Mucosa of stomach (tissue), 1 donor: ENCODE measurements at regions not wholly inside any gene's neighbourhood (a gene's known extent, or its start where the extent isn't known, plus 50 kb on each side); places are given as distances from the start of the nearest gene placed in this dataset.
A peak's percentile ranks its signal among the peaks of the same experiment; 100 is the strongest.

Source experiments
- H3K27me3 ChIP-seq: one replicate; pipeline ENCODE4 v1.7.0; 2013; ENCODE audit warnings: mild to moderate bottlenecking, low read length; ENCODE audit not compliant: control insufficient read depth, insufficient read depth
- H3K36me3 ChIP-seq: one replicate; pipeline ENCODE4 v1.7.0; 2013; ENCODE audit warnings: low read length; ENCODE audit not compliant: control insufficient read depth, insufficient read depth
- H3K4me1 ChIP-seq: one replicate; pipeline ENCODE4 v1.7.0; 2013; ENCODE audit warnings: mild to moderate bottlenecking, low read length; ENCODE audit not compliant: control insufficient read depth, insufficient read depth
- H3K4me3 ChIP-seq: one replicate; pipeline ENCODE4 v1.7.0; 2013; ENCODE audit warnings: low read length
- H3K9ac ChIP-seq: one replicate; pipeline ENCODE4 v1.7.0; 2013; ENCODE audit warnings: mild to moderate bottlenecking, low read length, moderate library complexity
- H3K9me3 ChIP-seq: one replicate; pipeline ENCODE4 v1.7.0; 2013; ENCODE audit warnings: mild to moderate bottlenecking, low read length, moderate library complexity; ENCODE audit not compliant: control insufficient read depth
- donor health status: Pancreatic carcinoma.

GRCh38 chr14:89027097-89027740 lies 202.8 kb downstream of the TTC8 start:
- H3K9ac ChIP-seq, result peak overlapping the region; percentile 54

GRCh38 chr14:89028462-89029134 lies 204.1 kb downstream of the TTC8 start:
- Histone ChIP-seq H3K36me3 (no peaks in the 10 kb centered on the region), H3K4me3 (no peak overlapping the region), H3K9me3 (no peaks in the 10 kb centered on the region), H3K4me1 (peaks cover 7% of the 10 kb centered on the region), H3K9ac (no peak overlapping the region), H3K27me3 (peaks cover 34% of the 10 kb centered on the region)

More at GRCh38 chr14:89027097-89027740, 202.8 kb downstream of the TTC8 start:
- Histone ChIP-seq H3K9me3 (no peaks in the 10 kb centered on the region), H3K4me3 (peak overlapping the region; percentile 38), H3K36me3 (no peaks in the 10 kb centered on the region), H3K27me3 (peaks cover 34% of the 10 kb centered on the region), H3K4me1 (peaks cover 7% of the 10 kb centered on the region)

- no peaks in the 10 kb centered on the region for H3K9me3 ChIP-seq
- no peak overlapping the region for H3K4me3 ChIP-seq
- H3K9ac ChIP-seq, result no peak overlapping the region
- peaks cover 7% of the 10 kb centered on the region for H3K4me1 ChIP-seq
- peaks cover 29% of the 10 kb centered on the region for H3K27me3 ChIP-seq
- no peaks in the 10 kb centered on the region for H3K36me3 ChIP-seq
These were observed 205.7 kb downstream of the TTC8 start for GRCh38 chr14:89029961-89030694.

GRCh38 chr14:89030921-89031320 lies 206.5 kb downstream of the TTC8 start:
- Histone ChIP-seq H3K4me3 (no peak overlapping the region), H3K27me3 (peaks cover 23% of the 10 kb centered on the region), H3K9me3 (no peaks in the 10 kb centered on the region), H3K9ac (no peak overlapping the region), H3K36me3 (no peaks in the 10 kb centered on the region), H3K4me1 (peaks cover 7% of the 10 kb centered on the region)

- Histone ChIP-seq H3K27me3 (peaks cover 15% of the 10 kb centered on the region), H3K4me3 (no peak overlapping the region), H3K9ac (no peak overlapping the region), H3K36me3 (no peaks in the 10 kb centered on the region), H3K9me3 (no peaks in the 10 kb centered on the region), H3K4me1 (peaks cover 7% of the 10 kb centered on the region)
These were observed 207.7 kb downstream of the TTC8 start for GRCh38 chr14:89032086-89032649.

- Histone ChIP-seq H3K36me3 (no peaks in the 10 kb centered on the region), H3K27me3 (peaks cover 5% of the 10 kb centered on the region), H3K9ac (no peak overlapping the region), H3K9me3 (no peaks in the 10 kb centered on the region), H3K4me3 (no peak overlapping the region), H3K4me1 (no peaks in the 10 kb centered on the region)
These were observed 209.3 kb downstream of the TTC8 start for GRCh38 chr14:89033756-89034155.

- Histone ChIP-seq H3K36me3 (no peaks in the 10 kb centered on the region), H3K4me1 (peaks cover 15% of the 10 kb centered on the region), H3K27me3 (no peaks in the 10 kb centered on the region), H3K9ac (no peak overlapping the region), H3K9me3 (no peaks in the 10 kb centered on the region), H3K4me3 (no peak overlapping the region)
These were observed 211.9 kb downstream of the TTC8 start for GRCh38 chr14:89036371-89036770.

GRCh38 chr14:89037065-89037464 lies 212.6 kb downstream of the TTC8 start:
- H3K27me3 ChIP-seq, result no peaks in the 10 kb centered on the region
- no peak overlapping the region for H3K4me3 ChIP-seq
- no peak overlapping the region for H3K9ac ChIP-seq
- H3K36me3 ChIP-seq, result no peaks in the 10 kb centered on the region
- H3K4me1 ChIP-seq, result peaks cover 21% of the 10 kb centered on the region
- no peaks in the 10 kb centered on the region for H3K9me3 ChIP-seq

GRCh38 chr14:89040080-89040459 lies 215.6 kb downstream of the TTC8 start:
- Histone ChIP-seq H3K9ac (peak overlapping the region; percentile 54), H3K9me3 (no peaks in the 10 kb centered on the region), H3K4me3 (no peak overlapping the region), H3K36me3 (no peaks in the 10 kb centered on the region), H3K4me1 (peaks cover 24% of the 10 kb centered on the region), H3K27me3 (no peaks in the 10 kb centered on the region)

- H3K4me1 ChIP-seq, result peaks cover 24% of the 10 kb centered on the region
- no peaks in the 10 kb centered on the region for H3K36me3 ChIP-seq
- peak overlapping the region; percentile 54 for H3K9ac ChIP-seq
- H3K27me3 ChIP-seq, result no peaks in the 10 kb centered on the region
- H3K4me3 ChIP-seq, result peak overlapping the region; percentile 16
- no peaks in the 10 kb centered on the region for H3K9me3 ChIP-seq
These were observed 216.2 kb downstream of the TTC8 start for GRCh38 chr14:89040460-89041256.

GRCh38 chr14:89041257-89041582 lies 216.8 kb downstream of the TTC8 start:
- H3K9ac ChIP-seq, result peak overlapping the region; percentile 54
- peaks cover 24% of the 10 kb centered on the region for H3K4me1 ChIP-seq
- H3K36me3 ChIP-seq, result no peaks in the 10 kb centered on the region
- H3K9me3 ChIP-seq, result no peaks in the 10 kb centered on the region
- H3K4me3 ChIP-seq, result peak overlapping the region; percentile 16
- H3K27me3 ChIP-seq, result no peaks in the 10 kb centered on the region
